K562 (cell line): ENCODE measurements at regions not wholly inside any gene's neighbourhood (a gene's known extent, or its start where the extent isn't known, plus 50 kb on each side); places are given as distances from the start of the nearest gene placed in this dataset.

ENCODE experiments used
- ATAC-seq: fragments of 200-7000 bp; cut with Tn5 transposase; 3 replicates; pipeline ENCODE4 v1.9.1; 2020; ENCODE audit warnings: moderate library complexity
- BruUV-seq: library from RNA; stranded (reverse); fragments of 400-500 nt; replicated peaks from 2 replicates; lab custom pipeline; 2021; lab: Mats Ljungman, UMichigan
- CTCF ChIA-PET: fragments of 300-600 bp; formaldehyde crosslinking; extraction: SDS; loops from one replicate; lab custom pipeline; 2021; ENCODE audit warnings: low intra/inter-chr PET ratio; lab: Yijun Ruan, JAX
- POLR2A ChIA-PET: fragments of 300-600, 350-650 bp; sonication (Branson Sonifier 250); formaldehyde crosslinking; extraction: SDS; loops from one replicate; lab custom pipeline; 2021; ENCODE audit warnings: antibody characterized with exemption, inconsistent platforms; lab: Yijun Ruan, JAX
- DNase-seq, 4 experiments: peaks; one replicate each; pipeline versions ENCODE4 v3.0.0 to v3.0.0-alpha.2; 2011 to 2018; ENCODE audit warnings: low spot score in 3 of 4, mixed read lengths in 3 of 4; ENCODE audit errors: extremely low read depth in 1 of 4
- FAIRE-seq: peaks from 2 replicates; lab custom pipeline; 2011; peaks lifted over from hg19 to GRCh38; lab: Jason Lieb, UNC
- H2AFZ ChIP-seq: 2 replicates; pipeline ENCODE4 v1.6.0; 2011; ENCODE audit warnings: low read depth, low read length, control low read depth, inconsistent platforms
- H3K27ac ChIP-seq: fragments of 200-600 bp; 3 replicates; pipeline ENCODE4 v1.8.0; 2011; ENCODE audit warnings: low read depth, mild to moderate bottlenecking, control low read depth, inconsistent platforms, low read length, moderate library complexity, mixed read lengths; ENCODE audit errors: extremely low read depth
- H3K27me3 ChIP-seq, 2 experiments: fragments of 300-600 bp in 1 of 2; 2 replicates in 1 of 2; 3 replicates in 1 of 2; pipeline versions ENCODE4 v1.6.0 to v1.8.0; 2011; ENCODE audit warnings: inconsistent platforms in 2 of 2, low read length in 2 of 2, mild to moderate bottlenecking in 1 of 2, mixed read lengths in 1 of 2, moderate library complexity in 1 of 2; ENCODE audit not compliant: control insufficient read depth in 2 of 2, insufficient read depth in 2 of 2
- H3K36me3 ChIP-seq: fragments of 300-600 bp; 3 replicates; pipeline ENCODE4 v1.8.0; 2011; ENCODE audit warnings: mild to moderate bottlenecking, low read length, inconsistent platforms; ENCODE audit not compliant: control insufficient read depth, insufficient read depth
- H3K4me1 ChIP-seq, 2 experiments: fragments of 200-600 bp in 1 of 2; replicated peaks in 1 of 2; 2 replicates in 1 of 2; 3 replicates in 1 of 2; pipeline versions ENCODE4 v1.5.1 to v1.8.0; 2011; ENCODE audit warnings: inconsistent platforms in 2 of 2, low read length in 2 of 2, mild to moderate bottlenecking in 1 of 2, mixed read lengths in 1 of 2, moderate library complexity in 1 of 2; ENCODE audit not compliant: control insufficient read depth in 2 of 2, insufficient read depth in 2 of 2
- H3K4me2 ChIP-seq: 2 replicates; pipeline ENCODE4 v1.6.1; 2011; ENCODE audit warnings: low read length, control low read depth, inconsistent platforms, mixed read lengths; ENCODE audit not compliant: insufficient read depth
- H3K4me3 ChIP-seq: fragments of 200-600 bp; sonication (generic), shearing (Covaris generic); 2 replicates; pipeline ENCODE4 v1.5.1; 2016; ENCODE audit warnings: control low read depth, inconsistent platforms
- H3K79me2 ChIP-seq: fragments of 200-600 bp; 3 replicates; pipeline ENCODE4 v1.8.0; 2011; ENCODE audit warnings: low read length, inconsistent platforms; ENCODE audit not compliant: control insufficient read depth, insufficient read depth
- H3K9ac ChIP-seq, 2 experiments: 2 replicates each; pipeline versions ENCODE4 v1.6.0 to v1.6.1; 2011; ENCODE audit warnings: low read depth in 2 of 2, low read length in 2 of 2, control low read depth in 1 of 2, inconsistent platforms in 1 of 2, mild to moderate bottlenecking in 1 of 2, mixed read lengths in 1 of 2; ENCODE audit not compliant: insufficient read depth in 1 of 2
- H3K9me1 ChIP-seq: one replicate; pipeline ENCODE4 v1.6.0; 2011; ENCODE audit warnings: inconsistent platforms, mild to moderate bottlenecking, low read length, moderate library complexity; ENCODE audit not compliant: control insufficient read depth, insufficient read depth
- H3K9me3 ChIP-seq: replicated peaks from 2 replicates; pipeline ENCODE4 v1.5.1; 2011; ENCODE audit warnings: low read depth, low read length, inconsistent platforms; ENCODE audit not compliant: control insufficient read depth, insufficient read depth
- H4K20me1 ChIP-seq: replicated peaks from 2 replicates; pipeline ENCODE4 v1.6.1; 2011; ENCODE audit warnings: low read length, inconsistent platforms, mixed read lengths; ENCODE audit not compliant: control insufficient read depth, insufficient read depth
- ETS1 ChIP-seq: conservative IDR thresholded peaks from 2 replicates; pipeline ENCODE4 v1.6.1; 2011; ENCODE audit warnings: low read depth, mild to moderate bottlenecking, low read length; ENCODE audit not compliant: control insufficient read depth
- ETV5 ChIP-seq: sonication (generic); formaldehyde crosslinking; IDR thresholded peaks from 2 replicates; pipeline ENCODE4 v1.4.0; 2020; ENCODE audit warnings: low read depth, mild to moderate bottlenecking, missing genetic modification reagents
- GMEB1 ChIP-seq: fragments of 250-450 bp; sonication (Bioruptor Pico); IDR thresholded peaks from 2 replicates; pipeline ENCODE4 v1.4.0; 2020; ENCODE audit warnings: mild to moderate bottlenecking
- MBD1 ChIP-seq: fragments of 250-450 bp; sonication (Bioruptor Pico); IDR thresholded peaks from 2 replicates; pipeline ENCODE4 v1.8.0; 2022; ENCODE audit warnings: inconsistent platforms
- NFXL1 ChIP-seq: fragments of 450-650 bp; formaldehyde crosslinking; IDR thresholded peaks from 2 replicates; pipeline ENCODE4 v1.4.0; 2021; ENCODE audit warnings: mild to moderate bottlenecking
- RREB1 ChIP-seq: fragments of 250-450 bp; sonication (Bioruptor Pico); IDR thresholded peaks from 2 replicates; pipeline ENCODE4 v1.4.0; 2020
- TCF15 ChIP-seq: fragments of 250-450 bp; sonication (Bioruptor Pico); IDR thresholded peaks from 2 replicates; pipeline ENCODE4 v1.8.0; 2022; ENCODE audit warnings: moderate library complexity, mild to moderate bottlenecking, inconsistent platforms
- ZBTB9 ChIP-seq: fragments of 450-650 bp; formaldehyde crosslinking; IDR thresholded peaks from 2 replicates; pipeline ENCODE4 v1.4.0; 2020; ENCODE audit warnings: mild to moderate bottlenecking, moderate library complexity
- ZNF311 ChIP-seq: fragments of 250-450 bp; sonication (Bioruptor Pico); IDR thresholded peaks from 2 replicates; pipeline ENCODE4 v1.4.0; 2020; ENCODE audit warnings: mild to moderate bottlenecking, moderate library complexity
- ZNF584 ChIP-seq: fragments of 200-800 bp; sonication (Bioruptor generic); IDR thresholded peaks from 2 replicates; pipeline ENCODE4 v1.6.1; 2016; ENCODE audit warnings: low read depth, mild to moderate bottlenecking, missing genetic modification characterization, missing compliant biosample characterization
- WGBS: fragments of 100-300 bp; shearing (Covaris generic); methylation state at CpG from one replicate; pipeline ENCODE4 v1.1.6; 2016; ENCODE audit warnings: low coverage, mixed read lengths; ENCODE audit not compliant: insufficient coverage; ENCODE audit errors: missing lambda C conversion rate; 5-methylcytosine and 5-hydroxymethylcytosine counted together
- in situ Hi-C: fragments of 300-500 bp; cut with MboI; formaldehyde crosslinking; loops from 4 replicates; pipeline ENCODE4 v1.15.0; 2018; ENCODE audit warnings: inconsistent platforms, mixed read lengths
- intact Hi-C: fragments of 100-400 bp; cut with micrococcal nuclease; formaldehyde crosslinking; loops from 2 replicates; pipeline ENCODE4 v1.14.2; 2022

- ATAC-seq, result no peak
- Histone ChIP-seq H3K4me2 (no peak overlapping the region), H3K9ac (no peak overlapping the region), H4K20me1 (no peaks in the 10 kb centered on the region), H3K4me3 (no peak overlapping the region), H3K79me2 (no peaks in the 10 kb centered on the region), H3K27ac (no peak overlapping the region), H3K4me1 (no peaks in the 10 kb centered on the region), H3K9me3 (no peaks in the 10 kb centered on the region), H3K9me1 (no peaks in the 10 kb centered on the region), H3K36me3 (no peaks in the 10 kb centered on the region), H2AFZ (no peak overlapping the region), H3K27me3 (peaks cover 0 to 12% of the 10 kb centered on the region in 2 experiments; a peak in 1 of 5 replicates)
- no peak for FAIRE-seq
- DNase-seq, result no peak
- BruUV-seq, result no TSS peak
- CTCF ChIA-PET, result no interaction called here
- POLR2A ChIA-PET, result interaction anchor here (0.5 to 0.7 kb wide), 3 partner anchors 10 to 124 kb away, joined by 3 to 4 read pairs (median 3); no protein-coding TSS in a partner anchor
- WGBS, result 0% methylated on average over 2 of the region's 2 CpGs
- intact Hi-C loops, result no loop called here
- in situ Hi-C loops, result no loop called here
- TF ChIP-seq ZNF584, result no peak
- no peak for TF ChIP-seq RREB1 (CRISPR knock-in tag)
- no peak for TF ChIP-seq ZBTB9 (CRISPR knock-in tag)
- no peak for TF ChIP-seq ETV5 (CRISPR knock-in tag)
- TF ChIP-seq TCF15, result no peak
- TF ChIP-seq ZNF311 (CRISPR knock-in tag), result no peak
- no peak for TF ChIP-seq GMEB1 (CRISPR knock-in tag)
- no peak for TF ChIP-seq NFXL1 (CRISPR knock-in tag)
- TF ChIP-seq ETS1, result no peak
- TF ChIP-seq MBD1 (CRISPR knock-in tag), result no peak
Observed at GRCh38 chr11:45532546-45532945, 132.9 kb downstream of the CHST1 start.
